HCT116 (cell line): ENCODE measurements at regions not wholly inside any gene's neighbourhood (a gene's known extent, or its start where the extent isn't known, plus 50 kb on each side); places are given as distances from the start of the nearest gene placed in this dataset.

Experiments used
- ATAC-seq: fragments of 200-7000 bp; cut with Tn5 transposase; 2 replicates; pipeline ENCODE4 v1.9.1; 2020; ENCODE audit warnings: mild to moderate bottlenecking, moderate library complexity
- BruUV-seq: library from RNA; stranded (reverse); fragments of 400-500 nt; replicated peaks from 2 replicates; lab custom pipeline; 2021; lab: Mats Ljungman, UMichigan
- CTCF ChIA-PET: fragments of 300-600 bp; sonication (Branson Sonifier 250); formaldehyde crosslinking; loops from one replicate; lab custom pipeline; 2021; ENCODE audit warnings: antibody characterized with exemption; lab: Charles Lee
- POLR2A ChIA-PET: fragments of 300-600, 350-600 bp; sonication (Branson Sonifier 250); formaldehyde crosslinking; loops from one replicate; lab custom pipeline; 2021; ENCODE audit warnings: antibody characterized with exemption; lab: Charles Lee
- RAD21 ChIA-PET, 2 experiments: fragments of 300-600 bp; sonication (Branson Sonifier 250); formaldehyde crosslinking; loops; one replicate each; lab custom pipeline; 2023; ENCODE audit warnings: low total read pairs in 2 of 2; ENCODE audit not compliant: uncharacterized antibody in 2 of 2, unreplicated experiment in 2 of 2, low non-redundant PET in 1 of 2; lab: Charles Lee
- DNase-seq: peaks from one replicate; pipeline ENCODE4 v3.0.0-alpha.2; 2010; ENCODE audit warnings: low read depth, low spot score
- H2AFZ ChIP-seq: fragments of 200-600 bp; shearing (Covaris generic), sonication (generic); 2 replicates; pipeline ENCODE4 v1.6.1; 2017; ENCODE audit warnings: low read depth, mixed run types, mixed read lengths, antibody characterized with exemption, low read length; ENCODE audit not compliant: poor library complexity, severe bottlenecking
- H3K27ac ChIP-seq: 2 replicates; pipeline ENCODE4 v1.5.1; 2012; ENCODE audit warnings: low read depth, low read length
- H3K27me3 ChIP-seq: fragments of 200-600 bp; sonication (generic); 2 replicates; pipeline ENCODE4 v1.6.1; 2016; ENCODE audit warnings: mixed run types, low read length, mixed read lengths; ENCODE audit not compliant: insufficient read depth
- H3K36me3 ChIP-seq, 2 experiments: fragments of 200-500 bp in 1 of 2; fragments of 200-600 bp in 1 of 2; sonication (Bioruptor generic) in 1 of 2; sonication (generic) in 1 of 2; 2 replicates each; pipeline versions ENCODE4 v1.5.1 to v1.6.1; 2014 to 2016; ENCODE audit warnings: low read length in 2 of 2, inconsistent platforms in 1 of 2, mixed read lengths in 1 of 2, mixed run types in 1 of 2; ENCODE audit not compliant: insufficient read depth in 2 of 2, control insufficient read depth in 1 of 2
- H3K4me1 ChIP-seq, 2 experiments: fragments of 200-600 bp in 1 of 2; sonication (generic) in 1 of 2; 2 replicates each; pipeline versions ENCODE4 v1.5.1 to v1.6.1; 2012 to 2017; ENCODE audit warnings: low read length in 2 of 2, inconsistent platforms in 1 of 2, mild to moderate bottlenecking in 1 of 2, mixed read lengths in 1 of 2, mixed run types in 1 of 2, moderate library complexity in 1 of 2; ENCODE audit not compliant: insufficient read depth in 2 of 2, control insufficient read depth in 1 of 2
- H3K4me2 ChIP-seq: fragments of 200-600 bp; sonication (generic); 2 replicates; pipeline ENCODE4 v1.6.1; 2017; ENCODE audit warnings: mixed run types, low read length, mixed read lengths
- H3K4me3 ChIP-seq, 2 experiments: fragments of 200-600 bp in 1 of 2; sonication (generic) in 1 of 2; replicated peaks in 1 of 2; 2 replicates each; pipeline ENCODE4 v1.5.1; 2011 to 2016; ENCODE audit warnings: low read length in 2 of 2, control low read depth in 1 of 2, low read depth in 1 of 2, mild to moderate bottlenecking in 1 of 2, mixed read lengths in 1 of 2, mixed run types in 1 of 2
- H3K79me2 ChIP-seq: fragments of 200-600 bp; sonication (generic); 2 replicates; pipeline ENCODE4 v1.6.1; 2017; ENCODE audit warnings: mild to moderate bottlenecking, mixed run types, low read length, moderate library complexity, mixed read lengths; ENCODE audit not compliant: insufficient read depth
- H3K9ac ChIP-seq: fragments of 200-600 bp; sonication (generic); 2 replicates; pipeline ENCODE4 v1.6.1; 2016; ENCODE audit warnings: low read length, mixed read lengths
- H3K9me2 ChIP-seq: fragments of 200-600 bp; sonication (generic), shearing (Covaris generic); 2 replicates; pipeline ENCODE4 v1.6.1; 2017; ENCODE audit warnings: mixed run types, mild to moderate bottlenecking, moderate library complexity; ENCODE audit not compliant: insufficient read depth
- H3K9me3 ChIP-seq, 2 experiments: fragments of 200-500 bp in 1 of 2; fragments of 200-600 bp in 1 of 2; sonication (Bioruptor generic) in 1 of 2; sonication (generic) in 1 of 2; 2 replicates each; pipeline ENCODE4 v1.6.1; 2014 to 2017; ENCODE audit warnings: low read length in 2 of 2, mixed read lengths in 2 of 2, inconsistent platforms in 1 of 2, low read depth in 1 of 2, mild to moderate bottlenecking in 1 of 2, mixed run types in 1 of 2, moderate library complexity in 1 of 2; ENCODE audit not compliant: control insufficient read depth in 1 of 2, insufficient read depth in 1 of 2
- H4K20me1 ChIP-seq: fragments of 200-600 bp; sonication (generic), shearing (Covaris generic); 2 replicates; pipeline ENCODE4 v1.6.1; 2017; ENCODE audit warnings: mixed run types, mild to moderate bottlenecking, moderate library complexity; ENCODE audit not compliant: insufficient read depth
- CBX3 ChIP-seq: IDR thresholded peaks from 2 replicates; pipeline ENCODE4 v1.6.1; 2012; ENCODE audit warnings: low read depth
- EGR1 ChIP-seq: IDR thresholded peaks from 2 replicates; pipeline ENCODE4 v1.6.1; 2012; ENCODE audit warnings: low read depth
- EZH2 ChIP-seq: fragments of 200-600 bp; sonication (generic); IDR thresholded peaks from 2 replicates; pipeline ENCODE4 v1.6.1; 2017; ENCODE audit warnings: antibody characterized with exemption, mixed run types
- EZH2phosphoT487 ChIP-seq: fragments of 200-600 bp; IDR thresholded peaks from 2 replicates; pipeline ENCODE4 v1.6.1; 2018; ENCODE audit warnings: antibody characterized with exemption, borderline replicate concordance
- JUND ChIP-seq: IDR thresholded peaks from 2 replicates; pipeline ENCODE4 v1.6.1; 2012
- POLR2A ChIP-seq: IDR thresholded peaks from 2 replicates; pipeline ENCODE4 v1.7.0; 2011; ENCODE audit warnings: borderline replicate concordance; ENCODE audit not compliant: insufficient read depth, insufficient read length; ENCODE audit errors: extremely low read depth
- POLR2AphosphoS5 ChIP-seq: IDR thresholded peaks from 2 replicates; pipeline ENCODE4 v1.6.1; 2011; ENCODE audit warnings: mild to moderate bottlenecking, low read depth, low read length, moderate library complexity
- intact Hi-C: fragments of 100-400 bp; cut with micrococcal nuclease; formaldehyde crosslinking; loops from 2 replicates; pipeline ENCODE4 v1.10.0; 2022
- TF ChIP-seq, protein P1 (sequence below): IDR thresholded peaks from 2 replicates; pipeline ENCODE4 v1.6.1; 2012; ENCODE audit warnings: low read depth

DNA sequence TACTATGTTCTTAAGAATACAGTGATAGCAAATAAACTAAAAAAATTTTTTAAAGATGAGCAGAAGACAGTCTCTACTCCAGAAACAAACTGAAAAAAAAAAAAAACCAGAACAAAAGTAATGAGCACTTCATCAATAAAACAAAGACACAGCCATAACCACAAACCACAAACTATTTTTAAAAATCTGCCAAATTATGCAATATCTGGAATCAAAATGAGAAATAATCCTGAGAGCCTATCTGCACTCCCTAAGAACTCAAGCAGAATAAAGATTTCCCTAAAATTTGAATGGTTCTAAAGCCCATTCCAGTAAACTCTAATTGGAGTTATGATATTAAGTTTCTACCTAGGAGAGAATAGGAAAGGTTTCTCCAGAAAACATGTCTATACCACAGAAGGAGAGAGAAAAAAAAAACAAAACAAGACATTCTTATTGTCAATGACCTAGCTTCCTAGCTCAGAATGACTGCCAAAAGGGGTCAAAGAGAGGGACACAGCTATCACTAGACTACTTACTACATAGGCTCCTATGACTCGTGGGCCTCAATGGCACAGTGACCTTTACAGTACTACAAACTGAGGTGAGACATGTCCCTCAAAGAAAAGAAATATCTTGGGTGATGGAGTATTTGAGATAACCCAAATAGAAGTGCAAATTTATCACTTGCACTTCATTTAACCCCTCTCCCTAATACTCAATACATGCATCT is 262.8 kb downstream of the ZEB2 start (continued):
- TF ChIP-seq, protein P1, sequence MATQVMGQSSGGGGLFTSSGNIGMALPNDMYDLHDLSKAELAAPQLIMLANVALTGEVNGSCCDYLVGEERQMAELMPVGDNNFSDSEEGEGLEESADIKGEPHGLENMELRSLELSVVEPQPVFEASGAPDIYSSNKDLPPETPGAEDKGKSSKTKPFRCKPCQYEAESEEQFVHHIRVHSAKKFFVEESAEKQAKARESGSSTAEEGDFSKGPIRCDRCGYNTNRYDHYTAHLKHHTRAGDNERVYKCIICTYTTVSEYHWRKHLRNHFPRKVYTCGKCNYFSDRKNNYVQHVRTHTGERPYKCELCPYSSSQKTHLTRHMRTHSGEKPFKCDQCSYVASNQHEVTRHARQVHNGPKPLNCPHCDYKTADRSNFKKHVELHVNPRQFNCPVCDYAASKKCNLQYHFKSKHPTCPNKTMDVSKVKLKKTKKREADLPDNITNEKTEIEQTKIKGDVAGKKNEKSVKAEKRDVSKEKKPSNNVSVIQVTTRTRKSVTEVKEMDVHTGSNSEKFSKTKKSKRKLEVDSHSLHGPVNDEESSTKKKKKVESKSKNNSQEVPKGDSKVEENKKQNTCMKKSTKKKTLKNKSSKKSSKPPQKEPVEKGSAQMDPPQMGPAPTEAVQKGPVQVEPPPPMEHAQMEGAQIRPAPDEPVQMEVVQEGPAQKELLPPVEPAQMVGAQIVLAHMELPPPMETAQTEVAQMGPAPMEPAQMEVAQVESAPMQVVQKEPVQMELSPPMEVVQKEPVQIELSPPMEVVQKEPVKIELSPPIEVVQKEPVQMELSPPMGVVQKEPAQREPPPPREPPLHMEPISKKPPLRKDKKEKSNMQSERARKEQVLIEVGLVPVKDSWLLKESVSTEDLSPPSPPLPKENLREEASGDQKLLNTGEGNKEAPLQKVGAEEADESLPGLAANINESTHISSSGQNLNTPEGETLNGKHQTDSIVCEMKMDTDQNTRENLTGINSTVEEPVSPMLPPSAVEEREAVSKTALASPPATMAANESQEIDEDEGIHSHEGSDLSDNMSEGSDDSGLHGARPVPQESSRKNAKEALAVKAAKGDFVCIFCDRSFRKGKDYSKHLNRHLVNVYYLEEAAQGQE = no peak

DNA sequence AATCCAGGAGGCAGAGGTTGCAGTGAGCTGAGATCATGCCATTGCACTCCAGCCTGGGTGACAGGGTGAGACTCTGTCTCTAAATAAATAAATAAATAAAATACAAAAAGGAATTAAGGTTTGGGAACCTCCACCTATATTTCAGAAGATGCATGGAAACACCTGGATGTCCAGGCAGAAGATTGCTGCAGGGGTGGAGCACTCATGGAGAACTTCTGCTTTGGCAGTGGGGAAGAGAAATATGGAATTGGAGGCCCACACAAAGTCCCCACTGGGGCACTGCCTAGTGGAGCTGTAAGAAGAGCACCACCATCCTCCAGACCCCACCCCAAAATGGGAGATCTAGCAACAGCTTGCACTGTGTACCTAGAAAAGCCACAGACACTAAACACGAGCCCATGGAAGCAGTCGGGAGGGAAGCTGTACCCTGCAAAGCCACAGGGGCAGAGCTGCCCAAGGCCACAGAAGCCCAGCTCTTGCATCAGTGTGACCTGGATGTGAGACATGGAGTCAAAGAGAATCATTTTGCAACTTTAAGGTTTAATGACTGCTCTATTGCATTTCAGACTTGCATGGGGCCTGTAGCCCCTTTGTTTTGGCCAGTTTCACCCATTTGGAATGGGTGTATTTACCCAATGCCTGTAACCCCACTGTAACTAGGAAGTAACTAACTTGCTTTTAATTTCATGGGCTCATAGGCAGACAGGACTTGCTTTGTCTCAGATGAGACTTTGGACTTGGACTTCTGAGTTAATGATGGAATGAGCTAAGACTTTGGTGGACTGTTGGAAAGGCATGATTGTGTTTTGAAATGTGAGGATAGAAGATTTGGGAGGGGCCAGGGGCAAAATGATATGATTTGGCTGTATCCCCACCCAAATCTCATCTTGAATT is 265.3 kb downstream of the ZEB2 start:
- intact Hi-C loops = no loop called here
- Histone ChIP-seq H3K4me1 (no peaks in the 10 kb centered on the region), H2AFZ (no peak overlapping the region), H3K79me2 (no peaks in the 10 kb centered on the region), H3K9me2 (no peaks in the 10 kb centered on the region), H3K4me2 (no peak overlapping the region), H3K36me3 (no peaks in the 10 kb centered on the region), H3K27ac (no peak overlapping the region), H3K9me3 (peaks cover 9 to 13% of the 10 kb centered on the region in 2 experiments; a peak in 3 of 4 replicates), H3K27me3 (no peaks in the 10 kb centered on the region), H4K20me1 (no peaks in the 10 kb centered on the region), H3K4me3 (no peak overlapping the region), H3K9ac (no peak overlapping the region)
- TF ChIP-seq CBX3 (no peak), JUND (no peak), POLR2AphosphoS5 (no peak), EGR1 (no peak), POLR2A (no peak), EZH2 (no peak), EZH2phosphoT487 (no peak)
- POLR2A ChIA-PET = no interaction called here
- ATAC-seq (no peak), DNase-seq (no peak)
- CTCF ChIA-PET = no interaction called here
- RAD21 ChIA-PET = no interaction called here
- BruUV-seq = no TSS peak
